SU-DHL-6 (cell line): ENCODE measurements at regions not wholly inside any gene's neighbourhood (a gene's known extent, or its start where the extent isn't known, plus 50 kb on each side); places are given as distances from the start of the nearest gene placed in this dataset.

Source experiments
- H2AFZ ChIP-seq: fragments of 200-600 bp; sonication (generic); 2 replicates; pipeline ENCODE4 v1.6.1; 2014; ENCODE audit warnings: low read depth, mild to moderate bottlenecking, moderate library complexity, mixed read lengths, antibody characterized with exemption, low read length; ENCODE audit not compliant: severe bottlenecking
- H3F3A ChIP-seq: fragments of 200-600 bp; shearing (Covaris generic); 2 replicates; pipeline ENCODE4 v1.6.0; 2016; ENCODE audit warnings: antibody characterized with exemption, mild to moderate bottlenecking; ENCODE audit not compliant: insufficient read depth
- H3K27ac ChIP-seq: fragments of 200-600 bp; sonication (generic); 2 replicates; pipeline ENCODE4 v1.5.1; 2016; ENCODE audit warnings: low read depth, mild to moderate bottlenecking, low read length, moderate library complexity, mixed read lengths
- H3K27me3 ChIP-seq: fragments of 200-600 bp; sonication (generic), shearing (Covaris generic); 2 replicates; pipeline ENCODE4 v1.6.0; 2014; ENCODE audit warnings: mild to moderate bottlenecking, low read length
- H3K36me3 ChIP-seq: fragments of 200-600 bp; sonication (generic); 2 replicates; pipeline ENCODE4 v1.6.1; 2014; ENCODE audit warnings: mild to moderate bottlenecking, low read length, mixed read lengths
- H3K4me2 ChIP-seq: fragments of 300-600, 200-600 bp; shearing (Covaris generic), sonication (generic); 2 replicates; pipeline ENCODE4 v1.6.0; 2014; ENCODE audit warnings: low read length, low read depth, mild to moderate bottlenecking; ENCODE audit not compliant: poor library complexity, severe bottlenecking
- H3K4me3 ChIP-seq: fragments of 200-600 bp; sonication (generic); 2 replicates; pipeline ENCODE4 v1.5.1; 2014; ENCODE audit warnings: antibody characterized with exemption, low read length, mild to moderate bottlenecking, mixed read lengths; ENCODE audit not compliant: insufficient read depth, poor library complexity, severe bottlenecking
- H3K79me2 ChIP-seq: fragments of 200-600 bp; sonication (generic); 2 replicates; pipeline ENCODE4 v1.6.1; 2014; ENCODE audit warnings: mild to moderate bottlenecking, low read length, moderate library complexity; ENCODE audit not compliant: insufficient read depth
- H3K9ac ChIP-seq: fragments of 200-600 bp; sonication (generic); 2 replicates; pipeline ENCODE4 v1.7.0; 2014; ENCODE audit warnings: mild to moderate bottlenecking, low read length
- H3K9me2 ChIP-seq: fragments of 200-600 bp; sonication (generic); replicated peaks from 2 replicates; pipeline ENCODE4 v1.6.1; 2014; ENCODE audit warnings: low read length; ENCODE audit not compliant: insufficient read depth
- H3K9me3 ChIP-seq: fragments of 200-600 bp; sonication (generic); 2 replicates; pipeline ENCODE4 v1.6.1; 2014; ENCODE audit warnings: low read length, mixed read lengths; ENCODE audit not compliant: insufficient read depth
- H4K20me1 ChIP-seq: fragments of 200-600 bp; sonication (generic); 2 replicates; pipeline ENCODE4 v1.6.1; 2014; ENCODE audit warnings: low read depth, mild to moderate bottlenecking, antibody characterized with exemption, low read length, moderate library complexity, mixed read lengths
- CTCF ChIP-seq: fragments of 200-600 bp; sonication (generic); IDR thresholded peaks from one replicate; pipeline ENCODE4 v1.5.1; 2017; ENCODE audit warnings: antibody characterized with exemption, mild to moderate bottlenecking, low read length, moderate library complexity; ENCODE audit not compliant: insufficient read depth, poor library complexity, severe bottlenecking
- EZH2phosphoT487 ChIP-seq: fragments of 200-600 bp; sonication (generic), shearing (Covaris generic); conservative IDR thresholded peaks from 2 replicates; pipeline ENCODE4 v1.6.1; 2018; ENCODE audit warnings: mild to moderate bottlenecking, antibody characterized with exemption, low read length, moderate library complexity, mixed read lengths

DNA sequence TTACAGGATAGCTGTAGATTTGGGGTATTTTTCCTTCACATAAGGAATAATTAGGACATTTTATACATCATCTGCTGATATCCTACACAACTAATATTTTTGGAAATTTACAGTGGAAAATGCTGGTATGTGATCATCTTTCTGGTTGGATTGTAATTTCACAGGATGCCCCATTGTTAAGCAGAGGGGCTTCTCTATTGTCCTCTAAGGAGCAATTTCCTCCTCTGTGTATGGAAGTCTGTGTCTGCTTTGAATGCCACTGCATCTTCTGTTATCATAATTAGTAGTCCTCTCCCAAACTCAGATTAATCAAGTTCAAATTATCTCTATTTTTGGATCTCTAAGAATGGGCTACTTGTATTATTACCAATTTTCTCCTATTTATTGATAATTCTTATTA, 988.1 kb upstream of the B3GALT2 start:
- Histone ChIP-seq H3K4me3 (no peak overlapping the region), H4K20me1 (no peaks in the 10 kb centered on the region), H3K79me2 (no peaks in the 10 kb centered on the region), H2AFZ (no peak overlapping the region), H3K9me2 (no peaks in the 10 kb centered on the region), H3K27me3 (no peaks in the 10 kb centered on the region), H3K9ac (no peak overlapping the region), H3F3A (no peaks in the 10 kb centered on the region), H3K27ac (no peak overlapping the region), H3K9me3 (peaks cover 8% of the 10 kb centered on the region; the same call in 1 of the 2 replicates), H3K4me2 (no peak overlapping the region), H3K36me3 (no peaks in the 10 kb centered on the region)
- TF ChIP-seq EZH2phosphoT487 (no peak), CTCF (no peak)

DNA sequence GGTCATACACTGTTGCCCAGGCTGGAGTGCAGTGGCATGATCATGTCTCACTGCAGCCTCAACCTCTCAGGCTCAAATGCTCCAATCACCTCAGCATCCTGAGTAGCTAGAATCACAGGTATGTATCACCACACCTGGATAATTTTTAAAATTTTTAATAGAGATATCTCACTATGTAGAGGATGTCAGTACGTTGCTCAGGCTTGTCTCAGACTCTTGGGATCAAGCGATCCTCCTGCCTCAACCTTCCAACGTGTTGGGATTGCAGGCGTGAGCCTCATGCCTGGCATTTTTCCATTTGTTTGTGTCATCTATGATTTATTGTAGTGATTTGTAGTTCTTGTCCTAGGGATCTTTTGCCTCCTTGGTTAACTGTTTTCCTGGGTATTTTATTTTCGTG, 985.2 kb upstream of the B3GALT2 start:
- Histone ChIP-seq H3K9me2 (no peaks in the 10 kb centered on the region), H3K9ac (no peak overlapping the region), H3K4me3 (no peak overlapping the region), H3K27ac (no peak overlapping the region), H3K4me2 (no peak overlapping the region), H3K36me3 (peaks cover 7% of the 10 kb centered on the region), H3K9me3 (peaks cover 20% of the 10 kb centered on the region; the same call in 1 of the 2 replicates), H4K20me1 (no peaks in the 10 kb centered on the region), H3K27me3 (no peaks in the 10 kb centered on the region), H3F3A (no peaks in the 10 kb centered on the region), H3K79me2 (no peaks in the 10 kb centered on the region), H2AFZ (no peak overlapping the region)
- TF ChIP-seq CTCF = no peak
- no peak for TF ChIP-seq EZH2phosphoT487

DNA sequence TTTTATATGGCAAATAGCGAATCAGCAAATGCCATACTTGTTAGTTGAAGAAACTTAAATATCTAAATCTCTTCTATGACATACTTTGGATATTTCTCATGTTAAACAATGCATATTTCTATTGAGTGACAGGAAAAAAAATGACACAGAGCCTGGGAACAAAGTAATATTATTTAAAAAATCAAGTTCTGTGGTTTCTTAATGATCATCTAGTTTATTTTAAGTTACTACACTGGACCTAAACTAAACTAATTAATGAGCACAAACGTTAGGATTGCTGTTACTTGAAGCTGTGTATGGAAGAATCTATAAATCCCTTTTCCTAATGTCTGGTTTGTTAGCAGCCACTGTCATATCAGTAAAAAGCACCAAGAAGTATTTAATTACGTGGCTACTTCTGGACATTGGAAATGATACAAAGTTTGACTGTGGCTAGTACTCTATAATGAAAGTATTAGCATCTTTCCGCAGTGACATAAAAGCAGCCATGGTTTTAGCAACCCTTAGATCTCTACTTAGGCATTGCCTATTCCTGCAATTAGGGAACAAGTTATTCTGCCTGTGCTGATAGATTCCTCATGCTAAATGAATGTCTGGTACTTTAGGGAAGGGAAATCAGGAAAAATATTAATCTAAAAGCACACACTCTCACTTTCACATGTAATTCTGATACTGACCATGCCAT, 981.7 kb upstream of the B3GALT2 start:
- no peak for TF ChIP-seq CTCF
- no peak for TF ChIP-seq EZH2phosphoT487

More for the DNA sequence above, 981.7 kb upstream of the B3GALT2 start:
- no peak overlapping the region for H3K27ac ChIP-seq
- no peaks in the 10 kb centered on the region for H3K79me2 ChIP-seq
- H3F3A ChIP-seq = peaks cover 3% of the 10 kb centered on the region; the same call in 1 of the 2 replicates
- H3K9me3 ChIP-seq = peaks cover 20% of the 10 kb centered on the region; the same call in 1 of the 2 replicates
- H2AFZ ChIP-seq = no peak overlapping the region
- no peaks in the 10 kb centered on the region for H3K27me3 ChIP-seq
- no peak overlapping the region for H3K4me3 ChIP-seq
- H3K9ac ChIP-seq = no peak overlapping the region
- H4K20me1 ChIP-seq = no peaks in the 10 kb centered on the region
- H3K36me3 ChIP-seq = peaks cover 12% of the 10 kb centered on the region
- no peak overlapping the region for H3K4me2 ChIP-seq
- H3K9me2 ChIP-seq = no peaks in the 10 kb centered on the region
